Panc1 (cell line): ENCODE measurements at regions not wholly inside any gene's neighbourhood (a gene's known extent, or its start where the extent isn't known, plus 50 kb on each side); places are given as distances from the start of the nearest gene placed in this dataset.

ENCODE experiments used
- CTCF ChIP-seq: fragments of 450-650 bp; IDR thresholded peaks from 2 replicates; pipeline ENCODE4 v1.5.1; 2017; ENCODE audit warnings: mild to moderate bottlenecking
- POLR2AphosphoS5 ChIP-seq: IDR thresholded peaks from 2 replicates; pipeline ENCODE4 v1.6.1; 2012; ENCODE audit warnings: mild to moderate bottlenecking, low read depth, low read length, moderate library complexity
- SIN3A ChIP-seq: IDR thresholded peaks from 2 replicates; pipeline ENCODE4 v1.6.1; 2012; ENCODE audit warnings: low read depth, mild to moderate bottlenecking, low read length, moderate library complexity, borderline replicate concordance; ENCODE audit not compliant: insufficient read depth

- TF ChIP-seq CTCF (no peak), POLR2AphosphoS5 (no peak), SIN3A (no peak)
Measured at GRCh38 chr4:29908276-29908675, 811.9 kb upstream of the PCDH7 start.
